Spleen (tissue), 11 donors: ENCODE measurements at regions not wholly inside any gene's neighbourhood (a gene's known extent, or its start where the extent isn't known, plus 50 kb on each side); places are given as distances from the start of the nearest gene placed in this dataset.
A peak's percentile ranks its signal among the peaks of the same experiment; 100 is the strongest.

Source experiments
- DNase-seq: peaks from one replicate; pipeline ENCODE4 v3.0.0-alpha.2; 2020
- H3K27ac ChIP-seq, 8 donors: fragments of 200-600 bp; sonication (generic) in 7 of 8; 1 replicate in 4 of 8; 2 replicates in 4 of 8; pipeline versions ENCODE4 v1.5.0 to v1.8.0; 2016 to 2021; ENCODE audit warnings: inconsistent platforms in 4 of 8, mild to moderate bottlenecking in 4 of 8, moderate library complexity in 1 of 8
- H3K27me3 ChIP-seq, 7 donors: fragments of 200-600 bp; sonication (generic) in 6 of 7; replicated peaks in 1 of 7; 1 replicate in 4 of 7; 2 replicates in 3 of 7; pipeline versions ENCODE4 v1.5.0 to v1.8.0; 2016 to 2021; ENCODE audit warnings: inconsistent platforms in 3 of 7, mild to moderate bottlenecking in 1 of 7
- H3K36me3 ChIP-seq, 6 donors: fragments of 200-600 bp; sonication (generic) in 5 of 6; 1 replicate in 4 of 6; 2 replicates in 2 of 6; pipeline versions ENCODE4 v1.5.0 to v1.8.0; 2016 to 2021; ENCODE audit warnings: inconsistent platforms in 2 of 6
- H3K4me1 ChIP-seq, 6 donors: fragments of 200-600 bp; sonication (generic) in 5 of 6; 1 replicate in 3 of 6; 2 replicates in 3 of 6; pipeline versions ENCODE4 v1.5.0 to v1.8.0; 2016 to 2021; ENCODE audit warnings: inconsistent platforms in 3 of 6
- H3K4me3 ChIP-seq, 8 donors: fragments of 200-600 bp; sonication (generic) in 7 of 8; 1 replicate in 4 of 8; 2 replicates in 4 of 8; pipeline versions ENCODE4 v1.5.0 to v1.8.0; 2016 to 2021; ENCODE audit warnings: inconsistent platforms in 4 of 8, mild to moderate bottlenecking in 4 of 8, moderate library complexity in 2 of 8
- H3K9me3 ChIP-seq, 8 donors: fragments of 200-600 bp; sonication (generic) in 7 of 8; 1 replicate in 4 of 8; 2 replicates in 4 of 8; pipeline versions ENCODE4 v1.5.0 to v1.8.0; 2016 to 2021; ENCODE audit warnings: inconsistent platforms in 4 of 8
- POLR2A ChIP-seq, 3 donors: fragments of 450-650 bp; IDR thresholded peaks; one replicate each; pipeline ENCODE4 v1.5.1; 2017; ENCODE audit warnings: antibody characterized with exemption in 3 of 3, mild to moderate bottlenecking in 1 of 3
- POLR2AphosphoS5 ChIP-seq, 3 donors: sonication (generic); formaldehyde crosslinking; IDR thresholded peaks; one replicate each; pipeline ENCODE4 v1.5.1; 2017; ENCODE audit warnings: antibody characterized with exemption in 3 of 3
- WGBS, 5 donors: extraction: QIAGEN DNeasy Blood & Tissue Kit in 3 of 5; methylation state at CpG; one replicate each; pipeline versions ENCODE4 v1.1.5 to v1.1.7; 2013 to 2018; 5-methylcytosine and 5-hydroxymethylcytosine counted together
- intact Hi-C: fragments of 100-400 bp; cut with DNase I; formaldehyde crosslinking; loops from one replicate; pipeline ENCODE4 v1.15.0; 2023; ENCODE audit warnings: low total_unique reads
- TF ChIP-seq, protein P1 (sequence below), 11 experiments: fragments of 200-600 bp in 7 of 11; fragments of 450-650 bp in 4 of 11; sonication (generic) in 4 of 11; IDR thresholded peaks in 8 of 11; conservative IDR thresholded peaks in 3 of 11; 1 replicate in 7 of 11; 2 replicates in 4 of 11; pipeline versions ENCODE4 v1.4.0 to v1.8.0; 2016 to 2021; ENCODE audit warnings: antibody characterized with exemption in 11 of 11, inconsistent platforms in 4 of 11, mild to moderate bottlenecking in 1 of 11
- donor health status: healthy with polysubstance abuse.
- donor health status: DM: no; HTN: no; CAD: no; lungs with moderate emphysema.
- donor health status: DM: no; HTN: no; CAD: no.
- donor health status: Bipolar disorder and iron deficiency.
- donor health status: healthy.
- donor health status: DM: no; HTN: no; CAD: no.
- donor health status: DM: yes; HTN: yes; CAD: no.

DNA sequence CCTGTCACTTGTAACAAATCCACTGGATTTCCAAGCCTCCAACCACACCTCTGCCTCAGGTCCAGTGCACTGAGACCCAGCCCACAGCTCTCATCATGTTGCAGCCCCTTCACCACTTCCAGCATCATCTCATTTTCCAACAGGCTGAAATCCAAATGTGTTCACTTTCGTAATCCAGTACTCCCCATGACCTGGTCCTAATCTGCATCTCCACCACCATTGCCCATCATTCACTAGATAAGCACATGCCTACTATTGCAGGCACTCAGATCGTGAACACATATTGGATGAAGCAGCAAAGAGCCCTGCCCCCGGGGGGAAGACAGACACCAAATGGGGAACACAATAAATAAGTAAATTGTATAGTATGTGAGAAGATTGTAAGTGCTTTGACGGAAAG is 76.1 kb upstream of the INSIG1 start:
- DNase-seq = no peak
- 78 to 84% (median 80%) methylated on average over 4 of the region's 4 CpGs for WGBS, 5 donors
- no peak overlapping the region for H3K27ac ChIP-seq
- no peaks in the 10 kb centered on the region for H3K9me3 ChIP-seq
- intact Hi-C loops = no loop called here
- TF ChIP-seq, protein P1, sequence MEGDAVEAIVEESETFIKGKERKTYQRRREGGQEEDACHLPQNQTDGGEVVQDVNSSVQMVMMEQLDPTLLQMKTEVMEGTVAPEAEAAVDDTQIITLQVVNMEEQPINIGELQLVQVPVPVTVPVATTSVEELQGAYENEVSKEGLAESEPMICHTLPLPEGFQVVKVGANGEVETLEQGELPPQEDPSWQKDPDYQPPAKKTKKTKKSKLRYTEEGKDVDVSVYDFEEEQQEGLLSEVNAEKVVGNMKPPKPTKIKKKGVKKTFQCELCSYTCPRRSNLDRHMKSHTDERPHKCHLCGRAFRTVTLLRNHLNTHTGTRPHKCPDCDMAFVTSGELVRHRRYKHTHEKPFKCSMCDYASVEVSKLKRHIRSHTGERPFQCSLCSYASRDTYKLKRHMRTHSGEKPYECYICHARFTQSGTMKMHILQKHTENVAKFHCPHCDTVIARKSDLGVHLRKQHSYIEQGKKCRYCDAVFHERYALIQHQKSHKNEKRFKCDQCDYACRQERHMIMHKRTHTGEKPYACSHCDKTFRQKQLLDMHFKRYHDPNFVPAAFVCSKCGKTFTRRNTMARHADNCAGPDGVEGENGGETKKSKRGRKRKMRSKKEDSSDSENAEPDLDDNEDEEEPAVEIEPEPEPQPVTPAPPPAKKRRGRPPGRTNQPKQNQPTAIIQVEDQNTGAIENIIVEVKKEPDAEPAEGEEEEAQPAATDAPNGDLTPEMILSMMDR (IDR thresholded peaks at IDR 0.05 in 8 of 11, conservative IDR thresholded peaks at IDR 0.05 in 3 of 11) = no peak
- TF ChIP-seq POLR2AphosphoS5 (IDR thresholded peaks at IDR 0.05) (no peak), POLR2A (IDR thresholded peaks at IDR 0.05) (no peak)
- no peaks in the 10 kb centered on the region for H3K4me1 ChIP-seq
- peaks cover 0 to 24% (median 0%) of the 10 kb centered on the region in 7 donors for H3K27me3 ChIP-seq
- H3K4me3 ChIP-seq = no peak overlapping the region
- no peaks in the 10 kb centered on the region for H3K36me3 ChIP-seq

DNA sequence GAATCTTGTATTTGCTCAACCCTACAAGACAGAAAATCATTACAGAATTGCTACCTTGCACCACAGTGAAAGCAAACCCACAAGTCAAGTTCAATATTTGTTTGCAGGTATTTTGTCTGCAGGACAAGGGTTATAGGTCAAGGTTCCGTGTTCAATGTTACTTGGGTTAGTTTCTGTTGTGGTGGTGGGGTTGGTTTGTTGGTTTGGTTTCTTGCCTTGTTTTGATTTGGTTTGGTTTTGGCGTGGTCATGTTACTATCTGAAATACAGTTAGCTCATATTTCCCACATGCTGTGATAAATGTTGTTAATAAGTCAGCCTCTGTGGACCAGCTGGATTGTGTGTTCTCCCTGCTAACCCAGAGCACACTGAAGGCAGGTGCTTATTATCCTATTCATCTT is 75.6 kb upstream of the INSIG1 start:
- no peak overlapping the region for H3K27ac ChIP-seq
- intact Hi-C loops = no loop called here
- H3K27me3 ChIP-seq = peaks cover 0 to 28% (median 0%) of the 10 kb centered on the region in 7 donors
- no peak for DNase-seq
- WGBS, 5 donors = 51 to 73% (median 71%) methylated on average over 2 of the region's 2 CpGs
- no peak for TF ChIP-seq POLR2A (IDR thresholded peaks at IDR 0.05)
- TF ChIP-seq POLR2AphosphoS5 (IDR thresholded peaks at IDR 0.05) = no peak
- TF ChIP-seq, protein P1 (IDR thresholded peaks at IDR 0.05 in 8 of 11, conservative IDR thresholded peaks at IDR 0.05 in 3 of 11) = no peak
- no peaks in the 10 kb centered on the region for H3K9me3 ChIP-seq
- no peak overlapping the region for H3K4me3 ChIP-seq
- H3K36me3 ChIP-seq = no peaks in the 10 kb centered on the region
- no peaks in the 10 kb centered on the region for H3K4me1 ChIP-seq

DNA sequence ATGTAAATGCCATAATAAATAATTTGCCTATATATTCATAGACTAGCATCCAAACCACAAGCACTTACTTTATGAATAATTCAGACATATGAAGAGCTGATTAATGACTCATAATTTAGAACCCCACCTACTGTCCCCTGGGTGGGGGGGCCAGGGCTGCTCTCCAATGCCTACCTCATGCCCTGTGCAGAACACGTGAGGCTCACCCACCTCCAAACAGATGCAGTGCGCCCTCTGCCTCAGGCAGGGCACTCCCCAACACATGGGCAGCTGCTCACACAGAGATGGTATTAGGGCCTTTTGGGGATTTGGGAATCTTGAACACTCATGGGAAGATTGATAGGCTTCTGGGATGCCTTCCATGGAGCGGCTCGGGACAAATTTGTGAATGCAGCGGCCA is 75.1 kb upstream of the INSIG1 start:
- TF ChIP-seq POLR2A (IDR thresholded peaks at IDR 0.05) (no peak), POLR2AphosphoS5 (IDR thresholded peaks at IDR 0.05) (no peak)
- TF ChIP-seq, protein P1 (IDR thresholded peaks at IDR 0.05 in 8 of 11, conservative IDR thresholded peaks at IDR 0.05 in 3 of 11) = no peak
- Histone ChIP-seq H3K4me3 (no peak overlapping the region), H3K27me3 (peaks cover 0 to 28% (median 0%) of the 10 kb centered on the region in 7 donors), H3K9me3 (no peaks in the 10 kb centered on the region), H3K36me3 (no peaks in the 10 kb centered on the region), H3K27ac (no peak overlapping the region), H3K4me1 (no peaks in the 10 kb centered on the region)
- 83 to 91% (median 90%) methylated on average over 3 to 5 of the region's 5 CpGs for WGBS, 5 donors
- DNase-seq = peak; percentile 41
- intact Hi-C loops = no loop called here

DNA sequence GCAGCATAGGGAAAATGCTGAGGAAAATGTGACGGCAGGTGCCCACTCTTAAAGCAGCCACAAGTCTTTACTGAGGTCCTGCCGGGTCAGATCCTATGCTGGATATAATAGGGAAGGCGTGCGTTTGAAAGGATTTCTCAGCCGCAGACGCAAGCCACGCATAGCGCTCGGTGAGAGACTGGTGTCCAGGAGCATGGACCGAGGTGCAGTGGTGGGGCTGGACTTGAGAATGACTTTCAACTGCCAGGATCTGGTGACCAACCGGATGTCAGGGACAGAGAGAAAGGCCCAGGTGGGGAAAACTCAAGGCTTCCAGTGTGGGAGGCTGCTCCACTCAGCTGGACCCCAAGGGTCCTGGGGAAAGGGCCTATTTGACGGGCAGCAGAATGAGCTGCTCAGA is 74.7 kb upstream of the INSIG1 start:
- H3K9me3 ChIP-seq = no peaks in the 10 kb centered on the region
- H3K4me1 ChIP-seq = no peaks in the 10 kb centered on the region
- intact Hi-C loops = no loop called here
- H3K27ac ChIP-seq = no peak overlapping the region
- DNase-seq = no peak
- H3K27me3 ChIP-seq = peaks cover 0 to 28% (median 0%) of the 10 kb centered on the region in 7 donors
- WGBS, 5 donors = 91 to 96% (median 93%) methylated on average over 12 of the region's 12 CpGs
- TF ChIP-seq POLR2A (IDR thresholded peaks at IDR 0.05) (no peak), POLR2AphosphoS5 (IDR thresholded peaks at IDR 0.05) (no peak)
- TF ChIP-seq, protein P1 (IDR thresholded peaks at IDR 0.05 in 8 of 11, conservative IDR thresholded peaks at IDR 0.05 in 3 of 11) = no peak
- H3K4me3 ChIP-seq = no peak overlapping the region
- no peaks in the 10 kb centered on the region for H3K36me3 ChIP-seq
